ENCODE measurements at regions not wholly inside any gene's neighbourhood (a gene's known extent, or its start where the extent isn't known, plus 50 kb on each side); places are given as distances from the start of the nearest gene placed in this dataset.

- TF ChIP-seq NR2C2 (CRISPR knock-in tag; IDR thresholded peaks at IDR 0.05) (no peak), ZNF532 (CRISPR knock-in tag; IDR thresholded peaks at IDR 0.05; ENCODE audit: borderline replicate concordance) (no peak), CDX4 (CRISPR knock-in tag; IDR thresholded peaks at IDR 0.05; ENCODE audit: borderline replicate concordance) (no peak), ELF4 (CRISPR knock-in tag; IDR thresholded peaks at IDR 0.05; ENCODE audit: low read depth) (no peak), JUN (CRISPR knock-in tag; IDR thresholded peaks at IDR 0.05) (no peak), CREB1 (CRISPR knock-in tag; IDR thresholded peaks at IDR 0.05) (no peak)
These were observed 54.4 kb upstream of the TMEM72 start (continued) for GRCh38 chr10:44856696-44857095.

GRCh38 chr10:44857363-44858016 lies 53.6 kb upstream of the TMEM72 start:
- H3K27ac Mint-ChIP-seq, result no peak overlapping the region
- 0 out of 2 replicates have a peak, but pooled peaks have one; percentile 38 for TF ChIP-seq SP1 (CRISPR knock-in tag; conservative IDR thresholded peaks at IDR 0.05)
- TF ChIP-seq TEAD1 (CRISPR knock-in tag; IDR thresholded peaks at IDR 0.05), result peak; percentile 85; the same call in 1 of the 2 replicates
- no peak for TF ChIP-seq JAZF1 (CRISPR knock-in tag; IDR thresholded peaks at IDR 0.05)
- TF ChIP-seq ZNF396 (CRISPR knock-in tag; IDR thresholded peaks at IDR 0.05; ENCODE audit: borderline replicate concordance), result no peak
- TF ChIP-seq ZNF423 (CRISPR knock-in tag; IDR thresholded peaks at IDR 0.05), result peak; percentile 68; the same call in 1 of the 2 replicates
- TF ChIP-seq ZNF263 (CRISPR knock-in tag; IDR thresholded peaks at IDR 0.05; ENCODE audit: low read depth), result no peak
- no peak for TF ChIP-seq ZNF138 (CRISPR knock-in tag; conservative IDR thresholded peaks at IDR 0.05)
- TF ChIP-seq MYBL2 (CRISPR knock-in tag; IDR thresholded peaks at IDR 0.05), result no peak
- no peak for TF ChIP-seq TP53 (CRISPR knock-in tag; IDR thresholded peaks at IDR 0.05)
- TF ChIP-seq CTCF (IDR thresholded peaks at IDR 0.05), result peak; percentile 95
- 0 out of 2 replicates have a peak, but pooled peaks have one; percentile 18 for TF ChIP-seq GTF2I (CRISPR knock-in tag; conservative IDR thresholded peaks at IDR 0.05)
- no peak for TF ChIP-seq MXD4 (CRISPR knock-in tag; IDR thresholded peaks at IDR 0.05; ENCODE audit: borderline replicate concordance)
- TF ChIP-seq IRF1 (CRISPR knock-in tag; IDR thresholded peaks at IDR 0.05), result no peak
- no peak for TF ChIP-seq E2F5 (CRISPR knock-in tag; IDR thresholded peaks at IDR 0.05)
- peak; percentile 76; the same call in 1 of the 2 replicates for TF ChIP-seq FOXP4 (CRISPR knock-in tag; IDR thresholded peaks at IDR 0.05)
- TF ChIP-seq ETV6 (CRISPR knock-in tag; IDR thresholded peaks at IDR 0.05), result peak; percentile 94
- TF ChIP-seq ZBTB21 (CRISPR knock-in tag; IDR thresholded peaks at IDR 0.05; ENCODE audit: borderline replicate concordance), result 0 out of 2 replicates have a peak, but pooled peaks have one; percentile 29
- TF ChIP-seq ZNF121 (CRISPR knock-in tag; IDR thresholded peaks at IDR 0.05), result 0 out of 2 replicates have a peak, but pooled peaks have one; percentile 47
- peak; percentile 51; the same call in 1 of the 2 replicates for TF ChIP-seq FOXP1 (CRISPR knock-in tag; IDR thresholded peaks at IDR 0.05; ENCODE audit: borderline replicate concordance)

More at GRCh38 chr10:44857363-44858016, 53.6 kb upstream of the TMEM72 start:
- Mint-ChIP-seq H3K4me3 (no peak overlapping the region), H3K36me3 (no peaks in the 10 kb centered on the region), H3K4me1 (peaks cover 38% of the 10 kb centered on the region), H3K27me3 (ENCODE audit: low read depth) (peaks cover 38% of the 10 kb centered on the region), H3K9me3 (peaks cover 6% of the 10 kb centered on the region)
- ChIA-PET POLR2A (interaction anchor here (0.7 kb wide), 1 partner anchor 597 kb away, joined by 4 read pairs; no protein-coding TSS in a partner anchor), CTCF (interaction anchor here (0.6 to 2.5 kb wide), 27 partner anchors 13 to 1167 kb away, joined by 3 to 14 read pairs (median 3); no protein-coding TSS in a partner anchor)
- peak; percentile 89 for ATAC-seq
- peak; percentile 92 for DNase-seq (ENCODE audit: low spot score)
